ENCODE measurements at regions not wholly inside any gene's neighbourhood (a gene's known extent, or its start where the extent isn't known, plus 50 kb on each side); places are given as distances from the start of the nearest gene placed in this dataset.
"Not testable (repeated sequence)": the region's sequence is repeated elsewhere in the genome, so short reads cannot be mapped to it uniquely, and the experiment has no call there.

DNA sequence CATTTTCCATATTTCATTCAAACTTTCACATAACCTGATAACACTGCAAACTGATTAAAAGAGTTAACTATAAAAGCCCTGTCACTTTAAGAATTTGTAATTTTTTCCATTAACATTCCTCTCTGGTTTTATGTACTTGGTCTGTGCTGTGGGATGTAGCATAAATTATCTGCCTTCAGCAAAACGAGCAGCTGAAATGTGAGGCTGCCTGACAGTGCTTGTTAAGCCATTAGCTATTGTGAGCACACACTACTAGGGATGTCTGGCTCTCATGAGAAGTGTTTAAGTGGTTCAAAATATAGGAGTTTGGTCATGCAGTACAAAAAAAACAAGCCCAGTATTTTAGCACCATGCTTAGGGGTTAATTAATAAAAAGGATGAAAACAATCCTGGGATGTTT, 63.0 kb downstream of the HOXA1 start:
- no peak for DNase-seq

GRCh38 chr7:27031289-27032172, 64.3 kb downstream of the HOXA1 start:
- no peak for DNase-seq

DNA sequence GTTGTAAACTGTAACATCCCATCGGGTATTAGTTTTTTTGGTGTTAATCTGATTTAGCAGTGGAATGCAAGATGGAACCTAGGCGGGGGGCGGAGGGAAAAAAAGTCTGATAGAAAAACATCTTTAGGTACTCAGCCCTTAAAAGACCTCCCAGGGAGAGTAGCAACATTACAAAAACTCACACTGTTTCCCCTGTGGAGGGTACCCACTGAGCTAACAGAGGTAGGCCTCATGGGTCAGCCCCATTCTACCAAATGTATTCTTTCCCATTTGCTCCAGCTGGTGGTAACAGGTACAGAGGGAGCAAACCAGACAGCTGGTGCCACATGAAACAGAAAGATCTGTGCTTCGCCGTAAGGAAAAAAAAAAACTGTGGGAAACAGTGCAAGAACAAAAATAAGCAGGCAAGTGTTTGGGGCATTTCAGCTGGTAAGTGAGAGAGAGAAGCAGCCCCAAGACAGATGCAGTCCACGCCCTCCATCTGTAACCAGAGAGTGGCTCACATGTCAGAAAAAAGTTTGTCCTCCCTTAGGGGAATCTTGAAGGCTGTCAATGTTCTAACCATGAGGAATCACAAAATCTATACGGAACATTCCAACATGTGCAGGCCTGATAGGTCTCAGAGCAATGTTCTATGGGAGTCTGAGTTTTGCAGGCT, 65.3 kb downstream of the HOXA1 start:
- no peak for DNase-seq

DNA sequence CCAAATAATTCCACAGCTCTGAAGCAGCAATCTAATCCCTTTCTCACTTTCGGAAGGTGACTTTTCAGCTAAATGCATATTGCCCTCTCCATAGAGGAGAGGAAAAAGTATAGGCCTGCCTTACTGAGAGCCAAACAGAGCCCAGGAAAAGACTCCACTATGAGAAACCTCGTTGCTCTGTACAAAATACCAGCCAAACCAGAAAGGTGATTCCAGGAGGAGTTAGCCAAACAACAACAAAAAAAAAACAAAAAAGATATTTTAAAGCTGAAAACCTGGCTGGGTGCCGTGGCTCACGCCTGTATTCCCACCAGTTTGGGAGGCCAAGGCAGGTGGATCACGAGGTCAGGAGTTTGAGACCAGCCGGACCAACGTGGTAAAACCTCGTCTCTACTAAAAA, 70.5 kb downstream of the HOXA1 start:
- no peak for DNase-seq

GRCh38 chr7:27010068-27010467, 85.7 kb downstream of the HOXA1 start:
- no peak for DNase-seq

DNA sequence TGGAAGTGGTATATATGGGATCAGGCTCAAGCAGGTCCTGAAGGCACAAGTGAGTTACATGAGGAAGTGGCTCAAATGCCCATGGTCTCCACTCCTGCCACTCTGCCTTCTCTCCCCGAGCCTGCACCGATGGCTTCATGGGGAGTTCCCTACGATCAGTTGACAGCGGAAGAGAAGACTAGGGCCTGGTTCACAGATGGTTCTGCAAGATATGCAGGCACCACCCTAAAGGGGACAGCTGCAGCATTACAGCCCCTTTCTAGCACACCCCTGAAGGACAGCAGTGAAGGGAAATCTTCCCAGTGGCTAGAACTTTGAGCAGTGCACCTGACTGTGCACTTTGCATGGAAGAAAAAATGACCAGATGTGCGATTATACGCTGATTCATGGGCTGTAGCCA, 95.3 kb downstream of the HOXA1 start:
- DNase-seq, result no peak

DNA sequence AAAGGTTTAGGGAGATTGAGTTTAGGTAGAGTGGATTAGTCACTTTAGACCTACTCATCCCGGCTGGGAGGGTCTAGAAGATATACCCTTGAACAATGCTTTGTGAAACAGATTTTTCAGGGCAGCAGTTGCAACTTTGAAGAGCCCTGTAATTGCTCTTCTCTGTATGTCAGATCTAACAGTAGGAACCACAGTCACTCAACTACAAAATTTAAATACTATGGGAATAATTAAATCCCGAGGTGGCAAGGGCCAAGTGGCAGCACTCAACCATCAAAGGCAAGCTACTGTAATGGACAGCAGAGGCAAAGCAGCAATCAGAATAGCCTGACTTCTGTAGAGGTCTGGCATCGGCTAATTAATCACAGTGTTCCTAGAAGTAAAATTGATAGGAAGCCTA, 97.5 kb downstream of the HOXA1 start:
- DNase-seq, result not testable (repeated sequence)

GRCh38 chr7:26995666-26996065, 100.1 kb downstream of the HOXA1 start:
- no peak for DNase-seq

GRCh38 chr7:26993816-26994810, 101.7 kb downstream of the HOXA1 start:
- no peak for DNase-seq

DNA sequence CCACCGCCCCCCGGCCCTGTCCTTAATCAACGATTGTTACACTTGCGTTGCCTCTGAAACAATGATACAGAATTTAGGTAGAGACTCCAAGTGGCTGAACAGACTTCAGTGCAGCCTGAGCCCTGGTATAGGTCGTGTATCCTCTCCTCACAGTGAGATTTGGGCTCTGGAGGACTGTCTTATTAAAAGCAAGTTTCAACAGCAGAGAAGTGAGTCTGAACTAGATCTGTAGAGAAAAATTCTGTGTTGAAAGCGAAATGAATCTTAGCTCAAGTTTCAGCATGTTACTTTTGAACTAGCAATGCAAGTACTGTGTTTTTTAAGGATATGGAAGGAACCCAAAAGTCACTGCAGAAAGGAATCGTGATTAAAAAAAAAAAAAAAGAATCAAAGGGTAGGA, 103.1 kb downstream of the HOXA1 start:
- DNase-seq, result no peak

GRCh38 chr7:26991796-26992195, 104.0 kb downstream of the HOXA1 start:
- no peak for DNase-seq

- DNase-seq, result no peak
These were observed 105.7 kb downstream of the HOXA1 start for GRCh38 chr7:26989897-26990670.

GRCh38 chr7:26988836-26989374, 106.9 kb downstream of the HOXA1 start:
- DNase-seq, result no peak

DNA sequence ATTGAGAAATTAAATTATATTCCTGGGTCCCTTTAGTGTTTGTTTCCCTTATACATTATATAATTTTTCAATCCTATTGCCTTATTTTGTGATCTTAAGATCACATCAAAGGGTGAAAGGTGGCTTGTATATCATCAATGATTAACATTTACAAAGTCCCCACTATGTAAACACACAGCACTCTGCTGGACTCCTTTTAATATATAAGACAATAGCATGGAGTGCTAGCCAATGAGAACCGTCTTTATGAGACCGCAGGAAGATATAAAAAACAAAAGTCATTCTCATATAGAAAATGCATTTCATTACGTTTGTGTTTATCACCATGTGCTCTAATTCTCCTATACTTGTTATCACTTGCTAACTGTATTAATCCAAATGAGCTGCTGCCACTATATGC, 108.5 kb downstream of the HOXA1 start:
- no peak for DNase-seq

DNA sequence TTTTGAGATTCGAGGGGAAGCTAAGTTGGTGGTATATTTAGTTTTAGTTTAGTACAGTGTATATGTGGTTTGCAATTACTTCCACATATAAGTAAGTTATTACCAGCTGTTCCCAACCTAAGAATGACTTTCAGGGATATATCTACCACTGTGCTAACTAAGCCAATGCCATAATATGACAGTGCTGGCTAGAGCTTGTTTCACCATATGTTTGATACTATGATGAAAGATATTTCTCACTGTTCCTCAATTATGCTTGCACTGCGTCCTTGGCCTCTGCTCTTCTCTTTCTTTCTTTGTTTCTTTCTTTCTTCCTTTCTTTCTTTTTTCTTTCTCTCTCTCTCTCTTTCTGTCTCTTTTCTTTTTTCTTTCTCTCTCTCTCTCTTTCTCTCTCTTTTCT, 113.8 kb upstream of the SKAP2 start:
- no peak for DNase-seq

DNA sequence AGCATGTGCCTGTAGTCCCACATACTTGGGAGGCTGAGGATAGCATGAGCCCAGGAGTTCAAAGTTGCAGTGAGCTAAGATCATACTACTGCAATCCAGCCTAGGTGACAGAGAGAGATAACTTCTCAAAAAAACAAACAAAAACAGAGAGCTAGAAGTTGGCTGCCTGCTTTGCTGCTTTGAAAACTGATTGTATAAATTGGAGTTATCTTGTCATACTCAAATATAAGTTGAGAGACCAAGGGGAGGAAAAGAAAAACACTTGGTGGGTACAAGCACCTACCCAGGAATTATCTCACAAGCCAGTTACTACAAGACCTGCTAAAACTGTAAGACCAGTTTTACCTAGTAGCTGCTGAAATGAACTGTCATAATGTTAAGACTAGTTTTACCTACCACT, 112.5 kb upstream of the SKAP2 start:
- DNase-seq, result no peak

- not testable (repeated sequence) for DNase-seq
These were observed 107.5 kb upstream of the SKAP2 start for GRCh38 chr7:26971924-26972323.

DNA sequence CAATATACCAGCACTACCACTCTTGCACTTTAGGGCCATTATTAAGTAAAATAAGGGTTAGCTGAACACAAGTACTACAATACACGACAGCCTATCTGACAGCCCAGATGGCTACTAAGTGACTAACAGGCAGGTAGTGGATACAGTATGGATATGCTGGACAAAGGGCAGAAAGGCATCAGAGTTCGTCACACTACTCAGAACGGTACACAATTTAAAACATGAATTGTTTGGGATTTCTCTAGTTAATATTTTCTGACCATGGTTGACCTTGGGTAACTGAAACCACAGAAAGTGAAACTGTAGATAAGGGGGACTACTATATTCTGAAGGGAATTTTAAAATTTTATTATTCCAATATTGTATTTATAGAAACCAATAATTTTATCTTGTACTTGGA, 101.3 kb upstream of the SKAP2 start:
- no peak for DNase-seq

DNA sequence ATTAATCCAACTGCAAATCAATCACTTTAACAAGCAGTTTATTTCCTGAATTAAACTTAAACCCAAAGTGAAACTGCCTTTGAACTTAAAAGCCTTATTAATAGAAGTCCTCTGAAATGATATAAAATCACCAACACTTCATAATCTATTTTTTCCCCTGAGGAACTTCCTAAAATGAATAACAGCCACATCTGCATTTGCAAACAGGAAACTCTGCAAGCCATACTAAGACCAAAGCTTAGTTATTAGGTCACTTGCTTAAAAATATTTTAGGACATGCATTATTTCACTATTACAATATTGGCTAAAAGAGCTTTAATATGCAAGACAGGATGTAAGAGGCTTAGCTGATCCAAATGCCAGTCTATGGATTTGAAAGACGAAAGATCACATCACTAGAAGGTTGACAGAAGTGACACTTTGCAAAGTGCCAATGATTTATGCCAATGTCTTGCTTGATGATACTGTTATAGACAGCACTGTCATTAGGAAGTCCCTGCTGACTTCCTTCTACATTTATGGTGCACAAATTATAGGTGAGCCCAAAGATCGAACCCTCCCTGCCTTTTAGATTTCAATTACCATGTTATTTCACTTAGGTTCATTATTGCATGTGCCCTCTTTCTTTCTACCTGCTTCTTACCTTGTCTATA, 99.9 kb upstream of the SKAP2 start:
- no peak for DNase-seq

DNA sequence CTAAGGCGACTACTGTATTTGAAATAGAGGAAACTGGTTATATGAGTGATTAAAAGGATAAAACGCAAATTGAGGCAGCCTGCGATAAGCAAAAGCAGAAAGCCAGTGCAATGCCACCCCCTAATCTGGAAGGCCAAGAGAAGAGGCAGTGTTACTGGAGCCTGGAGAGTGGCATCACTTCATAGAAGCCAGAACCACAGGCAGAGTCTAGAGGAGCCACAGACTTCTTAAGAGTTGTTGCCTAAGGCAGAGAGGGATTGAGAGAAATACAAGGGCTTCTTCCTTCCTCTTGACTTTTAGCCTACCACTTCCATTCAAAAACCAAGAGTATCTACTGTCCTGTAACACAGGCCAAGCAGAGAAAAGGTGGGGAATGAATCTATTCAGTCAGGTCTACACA, 94.9 kb upstream of the SKAP2 start:
- DNase-seq, result no peak

GRCh38 chr7:26958834-26959233, 94.4 kb upstream of the SKAP2 start:
- no peak for DNase-seq

GRCh38 chr7:26955516-26955915, 91.1 kb upstream of the SKAP2 start:
- DNase-seq, result no peak
